ENCODE measurements at regions not wholly inside any gene's neighbourhood (a gene's known extent, or its start where the extent isn't known, plus 50 kb on each side); places are given as distances from the start of the nearest gene placed in this dataset.

DNA sequence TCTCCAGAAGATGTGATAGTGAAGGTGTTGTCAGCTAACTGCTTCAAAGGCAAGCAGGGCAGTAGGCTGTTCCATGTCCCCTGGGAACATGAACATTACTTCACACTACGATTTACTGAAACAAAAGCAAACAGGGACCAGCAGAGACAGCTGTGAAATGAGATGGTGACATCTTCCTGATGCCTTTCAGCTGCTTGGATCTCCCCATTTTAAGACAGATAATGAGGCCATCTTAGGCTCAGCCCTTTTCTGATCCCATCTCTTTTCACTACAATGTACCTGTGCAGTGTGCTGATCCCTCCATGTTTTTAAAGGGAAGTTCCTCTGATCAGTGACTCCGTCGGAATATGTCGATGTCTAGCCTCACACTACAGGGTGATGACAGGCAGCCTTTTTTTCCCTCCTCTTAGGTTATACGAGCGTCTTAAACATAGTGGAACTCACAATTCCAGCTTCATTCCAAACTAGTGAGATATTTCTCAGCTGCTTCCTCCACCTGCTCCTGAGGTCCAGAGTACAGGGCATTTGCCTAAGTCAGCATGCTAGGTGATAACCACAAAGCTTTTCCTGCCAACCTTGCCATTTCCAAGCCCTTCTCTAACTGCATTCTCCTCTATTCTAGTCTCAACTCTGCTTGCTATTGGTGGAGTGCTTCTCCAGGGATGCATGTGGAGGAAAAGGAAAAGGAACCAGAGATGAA, 87.6 kb upstream of the EGLN3 start (continued):
- TF ChIP-seq, protein P1, sequence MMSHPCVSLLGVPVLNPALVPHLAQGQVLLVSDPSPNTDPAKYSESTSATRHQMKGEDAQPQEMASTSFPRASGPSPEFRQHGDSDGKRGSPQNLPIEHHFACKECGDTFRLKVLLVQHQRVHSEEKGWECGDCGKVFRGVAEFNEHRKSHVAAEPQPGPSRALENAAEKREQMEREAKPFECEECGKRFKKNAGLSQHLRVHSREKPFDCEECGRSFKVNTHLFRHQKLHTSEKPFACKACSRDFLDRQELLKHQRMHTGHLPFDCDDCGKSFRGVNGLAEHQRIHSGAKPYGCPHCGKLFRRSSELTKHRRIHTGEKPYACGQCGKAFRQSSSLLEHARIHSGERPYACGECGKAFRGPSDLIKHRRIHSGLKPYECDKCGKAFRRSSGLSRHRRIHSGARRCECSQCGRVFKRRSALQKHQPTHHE (CRISPR knock-in tag; IDR thresholded peaks at IDR 0.05; ENCODE audit: borderline replicate concordance), result no peak
- TF ChIP-seq, protein P2, sequence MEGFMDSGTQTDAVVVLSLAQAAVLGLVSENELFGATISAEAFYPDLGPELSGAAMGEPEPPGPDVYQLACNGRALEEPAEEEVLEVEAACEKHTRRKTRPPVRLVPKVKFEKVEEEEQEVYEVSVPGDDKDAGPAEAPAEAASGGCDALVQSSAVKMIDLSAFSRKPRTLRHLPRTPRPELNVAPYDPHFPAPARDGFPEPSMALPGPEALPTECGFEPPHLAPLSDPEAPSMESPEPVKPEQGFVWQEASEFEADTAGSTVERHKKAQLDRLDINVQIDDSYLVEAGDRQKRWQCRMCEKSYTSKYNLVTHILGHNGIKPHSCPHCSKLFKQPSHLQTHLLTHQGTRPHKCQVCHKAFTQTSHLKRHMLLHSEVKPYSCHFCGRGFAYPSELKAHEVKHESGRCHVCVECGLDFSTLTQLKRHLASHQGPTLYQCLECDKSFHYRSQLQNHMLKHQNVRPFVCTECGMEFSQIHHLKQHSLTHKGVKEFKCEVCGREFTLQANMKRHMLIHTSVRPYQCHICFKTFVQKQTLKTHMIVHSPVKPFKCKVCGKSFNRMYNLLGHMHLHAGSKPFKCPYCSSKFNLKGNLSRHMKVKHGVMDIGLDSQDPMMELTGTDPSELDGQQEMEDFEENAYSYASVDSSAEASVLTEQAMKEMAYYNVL (CRISPR knock-in tag; IDR thresholded peaks at IDR 0.05; ENCODE audit: borderline replicate concordance), result no peak
- TF ChIP-seq KLF11 (CRISPR knock-in tag; IDR thresholded peaks at IDR 0.05), result no peak
- no peak for TF ChIP-seq TARDBP (CRISPR knock-in tag; IDR thresholded peaks at IDR 0.05)
- TF ChIP-seq, protein P3, sequence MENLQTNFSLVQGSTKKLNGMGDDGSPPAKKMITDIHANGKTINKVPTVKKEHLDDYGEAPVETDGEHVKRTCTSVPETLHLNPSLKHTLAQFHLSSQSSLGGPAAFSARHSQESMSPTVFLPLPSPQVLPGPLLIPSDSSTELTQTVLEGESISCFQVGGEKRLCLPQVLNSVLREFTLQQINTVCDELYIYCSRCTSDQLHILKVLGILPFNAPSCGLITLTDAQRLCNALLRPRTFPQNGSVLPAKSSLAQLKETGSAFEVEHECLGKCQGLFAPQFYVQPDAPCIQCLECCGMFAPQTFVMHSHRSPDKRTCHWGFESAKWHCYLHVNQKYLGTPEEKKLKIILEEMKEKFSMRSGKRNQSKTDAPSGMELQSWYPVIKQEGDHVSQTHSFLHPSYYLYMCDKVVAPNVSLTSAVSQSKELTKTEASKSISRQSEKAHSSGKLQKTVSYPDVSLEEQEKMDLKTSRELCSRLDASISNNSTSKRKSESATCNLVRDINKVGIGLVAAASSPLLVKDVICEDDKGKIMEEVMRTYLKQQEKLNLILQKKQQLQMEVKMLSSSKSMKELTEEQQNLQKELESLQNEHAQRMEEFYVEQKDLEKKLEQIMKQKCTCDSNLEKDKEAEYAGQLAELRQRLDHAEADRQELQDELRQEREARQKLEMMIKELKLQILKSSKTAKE (CRISPR knock-in tag; IDR thresholded peaks at IDR 0.05; ENCODE audit: borderline replicate concordance), result no peak
- no peak for TF ChIP-seq GTF2F1 (IDR thresholded peaks at IDR 0.05; ENCODE audit: low read length)
- no peak for TF ChIP-seq SATB2 (CRISPR knock-in tag; IDR thresholded peaks at IDR 0.05)
- TF ChIP-seq ZBTB38 (CRISPR knock-in tag; IDR thresholded peaks at IDR 0.05), result peak; percentile 91
- no peak for TF ChIP-seq CHD4 (IDR thresholded peaks at IDR 0.05; ENCODE audit: borderline replicate concordance, low read length)
- TF ChIP-seq, protein P4, sequence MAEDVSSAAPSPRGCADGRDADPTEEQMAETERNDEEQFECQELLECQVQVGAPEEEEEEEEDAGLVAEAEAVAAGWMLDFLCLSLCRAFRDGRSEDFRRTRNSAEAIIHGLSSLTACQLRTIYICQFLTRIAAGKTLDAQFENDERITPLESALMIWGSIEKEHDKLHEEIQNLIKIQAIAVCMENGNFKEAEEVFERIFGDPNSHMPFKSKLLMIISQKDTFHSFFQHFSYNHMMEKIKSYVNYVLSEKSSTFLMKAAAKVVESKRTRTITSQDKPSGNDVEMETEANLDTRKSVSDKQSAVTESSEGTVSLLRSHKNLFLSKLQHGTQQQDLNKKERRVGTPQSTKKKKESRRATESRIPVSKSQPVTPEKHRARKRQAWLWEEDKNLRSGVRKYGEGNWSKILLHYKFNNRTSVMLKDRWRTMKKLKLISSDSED (CRISPR knock-in tag; IDR thresholded peaks at IDR 0.05), result no peak
- TF ChIP-seq NFYB (CRISPR knock-in tag; IDR thresholded peaks at IDR 0.05), result no peak
- TF ChIP-seq ZNF432 (CRISPR knock-in tag; IDR thresholded peaks at IDR 0.05; ENCODE audit: borderline replicate concordance), result no peak
- TF ChIP-seq, protein P5, sequence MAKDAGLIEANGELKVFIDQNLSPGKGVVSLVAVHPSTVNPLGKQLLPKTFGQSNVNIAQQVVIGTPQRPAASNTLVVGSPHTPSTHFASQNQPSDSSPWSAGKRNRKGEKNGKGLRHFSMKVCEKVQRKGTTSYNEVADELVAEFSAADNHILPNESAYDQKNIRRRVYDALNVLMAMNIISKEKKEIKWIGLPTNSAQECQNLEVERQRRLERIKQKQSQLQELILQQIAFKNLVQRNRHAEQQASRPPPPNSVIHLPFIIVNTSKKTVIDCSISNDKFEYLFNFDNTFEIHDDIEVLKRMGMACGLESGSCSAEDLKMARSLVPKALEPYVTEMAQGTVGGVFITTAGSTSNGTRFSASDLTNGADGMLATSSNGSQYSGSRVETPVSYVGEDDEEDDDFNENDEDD (CRISPR knock-in tag; IDR thresholded peaks at IDR 0.05; ENCODE audit: borderline replicate concordance), result no peak; the same call in none of the 2 replicates
- TF ChIP-seq, protein P6, sequence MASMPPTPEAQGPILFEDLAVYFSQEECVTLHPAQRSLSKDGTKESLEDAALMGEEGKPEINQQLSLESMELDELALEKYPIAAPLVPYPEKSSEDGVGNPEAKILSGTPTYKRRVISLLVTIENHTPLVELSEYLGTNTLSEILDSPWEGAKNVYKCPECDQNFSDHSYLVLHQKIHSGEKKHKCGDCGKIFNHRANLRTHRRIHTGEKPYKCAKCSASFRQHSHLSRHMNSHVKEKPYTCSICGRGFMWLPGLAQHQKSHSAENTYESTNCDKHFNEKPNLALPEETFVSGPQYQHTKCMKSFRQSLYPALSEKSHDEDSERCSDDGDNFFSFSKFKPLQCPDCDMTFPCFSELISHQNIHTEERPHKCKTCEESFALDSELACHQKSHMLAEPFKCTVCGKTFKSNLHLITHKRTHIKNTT (CRISPR knock-in tag; IDR thresholded peaks at IDR 0.05), result no peak
- TF ChIP-seq, protein P7, sequence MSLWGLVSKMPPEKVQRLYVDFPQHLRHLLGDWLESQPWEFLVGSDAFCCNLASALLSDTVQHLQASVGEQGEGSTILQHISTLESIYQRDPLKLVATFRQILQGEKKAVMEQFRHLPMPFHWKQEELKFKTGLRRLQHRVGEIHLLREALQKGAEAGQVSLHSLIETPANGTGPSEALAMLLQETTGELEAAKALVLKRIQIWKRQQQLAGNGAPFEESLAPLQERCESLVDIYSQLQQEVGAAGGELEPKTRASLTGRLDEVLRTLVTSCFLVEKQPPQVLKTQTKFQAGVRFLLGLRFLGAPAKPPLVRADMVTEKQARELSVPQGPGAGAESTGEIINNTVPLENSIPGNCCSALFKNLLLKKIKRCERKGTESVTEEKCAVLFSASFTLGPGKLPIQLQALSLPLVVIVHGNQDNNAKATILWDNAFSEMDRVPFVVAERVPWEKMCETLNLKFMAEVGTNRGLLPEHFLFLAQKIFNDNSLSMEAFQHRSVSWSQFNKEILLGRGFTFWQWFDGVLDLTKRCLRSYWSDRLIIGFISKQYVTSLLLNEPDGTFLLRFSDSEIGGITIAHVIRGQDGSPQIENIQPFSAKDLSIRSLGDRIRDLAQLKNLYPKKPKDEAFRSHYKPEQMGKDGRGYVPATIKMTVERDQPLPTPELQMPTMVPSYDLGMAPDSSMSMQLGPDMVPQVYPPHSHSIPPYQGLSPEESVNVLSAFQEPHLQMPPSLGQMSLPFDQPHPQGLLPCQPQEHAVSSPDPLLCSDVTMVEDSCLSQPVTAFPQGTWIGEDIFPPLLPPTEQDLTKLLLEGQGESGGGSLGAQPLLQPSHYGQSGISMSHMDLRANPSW (CRISPR knock-in tag; IDR thresholded peaks at IDR 0.05; ENCODE audit: borderline replicate concordance), result peak; percentile 49
- peak; percentile 29; the same call in 1 of the 2 replicates for TF ChIP-seq BCL6 (CRISPR knock-in tag; IDR thresholded peaks at IDR 0.05)
- no peak; the same call in 1 of the 2 replicates for TF ChIP-seq HDAC1 (CRISPR knock-in tag; IDR thresholded peaks at IDR 0.05)

All from HepG2 (cell line).